SK-N-DZ (cell line): ENCODE measurements at regions not wholly inside any gene's neighbourhood (a gene's known extent, or its start where the extent isn't known, plus 50 kb on each side); places are given as distances from the start of the nearest gene placed in this dataset.

Experiments used
- DNase-seq: peaks from one replicate; pipeline ENCODE4 v3.0.0-alpha.2; 2015; ENCODE audit warnings: low spot score

DNA sequence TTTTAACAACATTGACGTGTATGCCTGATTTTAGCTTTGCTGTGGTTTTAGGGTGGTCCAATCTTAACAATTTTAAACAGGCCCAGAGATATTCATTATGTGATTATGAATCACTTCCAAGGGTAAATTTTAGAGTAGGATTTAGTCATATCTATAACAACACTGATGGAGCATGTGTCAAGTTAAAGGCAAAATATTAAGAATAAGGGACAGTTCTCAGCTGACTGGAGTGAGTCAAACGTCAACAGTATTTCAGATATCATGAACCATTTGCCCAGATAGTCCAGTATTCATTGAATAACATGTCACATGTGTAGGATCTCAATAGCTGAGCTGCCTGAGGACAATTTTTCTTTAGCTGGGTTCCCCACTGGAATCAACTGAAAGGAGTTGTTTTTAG is 61.3 kb upstream of the VCX2 start:
- no peak for DNase-seq

DNA sequence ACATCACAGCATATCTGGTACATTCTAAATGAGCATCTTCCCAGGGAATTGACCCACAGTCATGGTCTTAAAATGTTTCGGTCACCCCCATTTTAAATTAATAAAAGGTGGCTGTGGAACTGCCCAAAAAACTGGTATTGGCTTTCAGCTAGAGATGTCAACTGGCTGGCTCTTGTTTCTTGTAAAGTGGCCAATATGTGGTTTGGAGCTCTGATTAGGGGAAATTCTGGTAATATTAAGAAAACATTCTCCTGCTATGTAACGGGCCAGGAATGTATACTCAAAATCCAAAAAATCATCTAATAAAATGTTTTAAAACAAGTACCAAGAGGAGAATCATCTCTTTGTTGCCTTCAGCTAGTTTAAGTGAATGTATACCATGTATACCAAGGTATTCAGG is 62.0 kb upstream of the VCX2 start:
- no peak for DNase-seq

GRCh38 chrX:8235026-8235425 is 64.0 kb upstream of the VCX2 start:
- DNase-seq, result no peak

DNA sequence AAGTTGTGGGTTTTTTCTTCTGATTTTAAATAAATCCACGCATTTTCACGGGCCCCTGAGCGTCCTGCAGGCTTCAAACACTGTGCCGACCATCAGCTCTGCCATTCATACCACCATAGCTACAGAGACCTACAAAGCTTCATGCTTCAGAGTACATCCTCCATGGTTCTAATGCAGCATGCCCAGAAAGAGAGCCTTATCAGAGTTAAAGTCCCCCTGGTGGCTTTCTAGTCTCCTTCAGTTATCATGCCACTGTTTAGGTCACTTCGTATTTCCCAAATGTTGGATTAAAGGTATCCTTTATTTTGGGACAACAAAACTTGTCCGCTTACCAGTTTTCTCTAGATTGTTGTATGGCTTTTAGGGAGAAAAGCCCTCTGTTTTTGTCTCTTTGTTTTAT is 66.7 kb upstream of the VCX2 start:
- DNase-seq, result peak; percentile 17

DNA sequence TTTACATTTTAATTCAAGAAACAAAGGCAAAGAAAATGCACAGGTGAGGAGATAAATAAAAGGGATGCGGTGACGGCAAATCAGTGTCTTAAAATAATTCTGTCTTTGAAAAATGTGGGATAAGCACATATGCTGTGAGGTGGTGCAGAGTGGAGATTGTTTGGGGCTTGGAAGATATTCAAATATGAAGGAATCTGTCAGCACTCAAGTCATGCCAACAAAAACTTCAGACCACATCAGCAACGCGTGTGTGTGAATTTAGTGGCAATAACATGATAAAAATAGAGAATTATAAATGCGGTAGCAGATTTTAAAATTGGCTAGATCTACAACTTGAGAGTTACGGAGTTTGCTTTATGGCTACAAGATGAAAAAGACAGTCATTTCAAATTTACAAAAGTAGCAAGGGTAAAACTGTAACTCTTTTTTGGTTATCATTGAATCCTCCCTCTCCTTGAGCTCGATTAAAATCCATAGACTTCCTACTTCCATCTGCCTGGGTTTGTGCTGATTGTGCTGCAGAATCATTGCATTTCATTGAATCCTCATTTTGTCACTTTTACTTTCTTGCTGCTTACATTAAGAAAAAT is 71.5 kb upstream of the VCX2 start:
- DNase-seq, result no peak

- DNase-seq, result no peak
Measured at GRCh38 chrX:8244301-8244700, 73.2 kb upstream of the VCX2 start.

DNA sequence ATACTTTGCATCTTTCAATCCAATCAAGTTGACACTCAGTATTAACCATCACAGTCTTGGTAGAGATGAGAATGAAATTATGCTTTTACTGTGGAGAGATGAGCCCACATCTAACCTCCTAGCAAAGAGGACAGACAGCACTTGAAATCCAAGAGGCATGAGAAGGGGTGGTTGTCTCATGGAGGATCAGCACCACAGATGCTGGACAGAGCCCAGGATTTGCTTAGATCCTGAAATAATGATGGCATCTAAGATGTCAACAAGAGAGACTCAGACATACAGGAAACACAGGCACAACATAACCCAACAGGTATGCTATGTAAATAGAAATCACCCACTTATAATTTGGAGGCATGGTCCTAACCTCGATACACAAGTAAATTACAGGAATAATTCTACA is 74.3 kb upstream of the VCX2 start:
- DNase-seq, result no peak

- DNase-seq, result no peak
Measured at GRCh38 chrX:8253096-8253495, 82.0 kb upstream of the VCX2 start.

DNA sequence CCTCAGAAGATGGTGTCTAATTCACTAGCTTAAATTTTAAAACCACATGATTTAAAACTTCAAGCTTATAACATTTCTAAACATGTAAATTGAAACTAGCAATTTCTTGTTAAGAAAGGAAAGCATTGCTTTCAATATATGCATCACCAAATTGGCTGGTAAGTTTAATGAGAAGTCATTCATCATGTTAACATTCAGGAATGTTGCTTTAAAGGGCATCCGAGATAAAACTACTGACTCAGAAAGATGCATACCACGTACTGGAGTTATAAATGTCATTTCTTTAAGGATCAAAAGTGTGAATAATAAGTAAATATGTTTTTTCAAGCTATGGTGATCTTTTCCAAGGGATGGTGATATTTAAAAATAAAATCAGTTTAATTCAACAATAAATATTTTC is 83.3 kb upstream of the VCX2 start:
- no peak for DNase-seq

GRCh38 chrX:8272821-8273220 is 101.8 kb upstream of the VCX2 start:
- no peak for DNase-seq

GRCh38 chrX:8273451-8273895 is 102.4 kb upstream of the VCX2 start:
- DNase-seq, result no peak

DNA sequence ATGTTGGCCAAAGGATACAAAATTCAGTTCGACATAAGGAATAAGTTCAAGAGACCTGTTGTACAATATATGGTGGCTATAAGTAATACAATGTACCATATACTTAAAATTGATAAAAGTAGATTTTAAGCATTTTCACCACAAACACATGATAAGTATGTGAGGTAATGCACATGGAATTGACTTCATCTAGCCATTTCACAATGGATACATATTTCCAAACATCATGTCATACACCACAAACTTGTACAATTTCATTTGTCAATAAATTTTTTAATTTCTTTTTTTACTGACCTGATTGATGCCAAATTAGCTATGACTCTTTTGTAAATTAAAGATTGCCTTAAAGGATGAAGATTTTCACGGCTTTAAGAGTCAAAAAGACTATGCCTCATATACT is 103.1 kb upstream of the VCX2 start:
- no peak for DNase-seq

GRCh38 chrX:8278557-8278956 is 107.5 kb upstream of the VCX2 start:
- no peak for DNase-seq

- no peak for DNase-seq
Measured at GRCh38 chrX:8279323-8279722, 108.3 kb upstream of the VCX2 start.

DNA sequence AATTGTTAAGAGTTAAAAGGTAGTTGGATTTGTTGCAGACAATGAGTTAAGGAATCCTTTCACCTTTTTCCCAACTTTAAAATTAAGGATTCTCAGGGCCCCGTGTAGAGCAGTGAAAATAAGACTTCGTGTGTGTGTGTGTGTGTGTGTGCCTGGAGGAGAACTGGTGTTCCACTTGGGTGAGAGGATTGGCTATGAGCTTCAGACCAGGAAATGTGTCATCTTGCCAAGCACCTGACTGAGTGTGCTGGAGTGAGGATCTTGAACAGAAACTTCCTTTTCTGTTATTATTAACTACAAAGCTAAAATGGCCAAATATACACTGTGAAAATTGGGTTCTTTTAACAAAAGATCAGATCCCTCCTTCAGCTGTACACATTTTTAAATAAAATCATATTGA is 113.1 kb upstream of the VCX2 start:
- no peak for DNase-seq

GRCh38 chrX:8288590-8288989 is 117.5 kb upstream of the VCX2 start:
- no peak for DNase-seq

- no peak for DNase-seq
Measured at GRCh38 chrX:8289523-8289922, 118.5 kb upstream of the VCX2 start.

GRCh38 chrX:8297766-8298165 is 126.7 kb upstream of the VCX2 start:
- no peak for DNase-seq

DNA sequence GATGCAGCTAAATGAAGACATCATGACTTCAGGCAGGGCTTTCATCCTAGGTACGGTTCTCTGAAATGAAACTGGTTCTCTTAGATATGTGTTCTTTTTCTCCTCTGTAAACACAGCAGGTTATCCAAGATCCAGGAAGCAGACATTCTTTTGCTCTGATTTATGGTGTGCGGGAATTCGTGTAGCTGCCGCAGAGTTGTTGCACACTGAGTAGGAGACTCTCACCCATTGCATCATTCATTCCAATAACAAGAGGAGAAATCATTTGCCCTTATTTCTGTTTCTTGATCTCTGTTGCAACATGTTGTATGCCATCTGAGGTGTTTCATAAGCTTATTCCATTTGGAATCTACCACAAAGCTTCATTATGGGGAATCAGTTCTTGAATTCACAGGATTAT is 133.6 kb upstream of the VCX2 start:
- no peak for DNase-seq

GRCh38 chrX:8305350-8305749 is 134.3 kb upstream of the VCX2 start:
- DNase-seq, result peak; percentile 15

DNA sequence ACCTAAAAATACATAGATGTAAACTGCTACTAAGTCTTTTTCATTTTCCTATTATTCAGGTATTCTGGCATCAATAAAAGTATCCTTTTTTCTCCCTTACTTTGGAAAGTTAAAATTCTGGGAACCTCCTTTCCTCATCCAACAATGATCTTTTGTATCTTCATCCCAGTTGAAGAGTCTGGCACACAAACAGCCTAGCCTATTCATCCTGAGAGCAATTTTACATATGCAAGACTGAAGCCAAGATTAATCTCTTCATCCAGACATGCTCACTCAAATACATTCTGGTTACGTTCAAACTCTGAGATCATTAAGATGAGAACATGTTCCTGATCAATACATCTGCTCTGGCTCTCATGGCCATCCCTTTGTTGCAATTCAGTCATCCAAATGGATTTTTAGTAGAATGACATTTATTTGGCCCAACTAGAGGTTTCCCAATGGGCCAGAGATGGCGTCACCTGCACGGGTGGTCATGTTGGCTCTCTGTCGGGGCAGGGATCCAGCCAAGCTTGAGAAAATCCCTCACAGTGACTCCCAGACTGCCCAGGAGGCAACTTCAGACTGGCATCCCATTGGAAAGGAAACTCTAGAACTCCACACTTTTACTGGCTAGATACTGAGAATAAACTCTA is 135.3 kb upstream of the VCX2 start:
- DNase-seq, result no peak

DNA sequence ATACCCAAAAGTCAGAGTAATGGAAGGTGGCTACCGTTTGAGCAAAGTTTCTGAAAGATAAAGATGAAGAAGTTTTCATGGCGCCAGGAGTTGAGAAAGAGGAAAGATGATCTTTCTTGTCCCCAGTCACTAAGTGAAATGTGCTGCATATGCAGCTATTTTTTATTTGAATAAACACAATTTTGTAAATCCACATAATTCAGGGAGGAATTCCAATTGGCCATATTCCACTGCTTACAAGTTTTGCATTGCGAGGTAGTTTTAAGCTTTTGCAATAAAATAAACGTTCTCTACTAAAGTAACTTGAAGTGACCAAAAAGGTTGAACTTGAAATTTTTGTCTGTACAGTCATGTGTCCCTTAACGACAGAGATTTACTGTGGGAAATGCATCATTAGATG is 139.3 kb upstream of the VCX2 start:
- DNase-seq, result no peak

DNA sequence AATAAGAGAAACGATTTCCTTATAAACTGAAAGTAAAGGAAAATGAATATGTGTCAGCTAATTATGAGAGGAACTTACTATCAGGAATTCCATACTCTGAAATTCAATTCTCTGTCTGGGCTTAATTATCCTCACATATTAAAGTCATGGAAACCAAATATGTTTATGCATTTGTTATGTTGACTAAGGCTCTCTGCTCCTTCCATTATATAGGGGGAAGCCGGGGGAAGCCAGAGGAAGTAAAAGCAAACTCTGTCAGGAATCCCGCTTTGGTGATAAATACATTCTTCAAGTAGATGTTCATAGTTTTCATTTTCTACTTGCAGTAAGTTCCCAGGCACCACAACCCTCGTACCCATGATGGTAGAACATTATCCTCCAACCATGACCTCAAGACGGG is 142.8 kb upstream of the VCX2 start:
- DNase-seq, result no peak

DNA sequence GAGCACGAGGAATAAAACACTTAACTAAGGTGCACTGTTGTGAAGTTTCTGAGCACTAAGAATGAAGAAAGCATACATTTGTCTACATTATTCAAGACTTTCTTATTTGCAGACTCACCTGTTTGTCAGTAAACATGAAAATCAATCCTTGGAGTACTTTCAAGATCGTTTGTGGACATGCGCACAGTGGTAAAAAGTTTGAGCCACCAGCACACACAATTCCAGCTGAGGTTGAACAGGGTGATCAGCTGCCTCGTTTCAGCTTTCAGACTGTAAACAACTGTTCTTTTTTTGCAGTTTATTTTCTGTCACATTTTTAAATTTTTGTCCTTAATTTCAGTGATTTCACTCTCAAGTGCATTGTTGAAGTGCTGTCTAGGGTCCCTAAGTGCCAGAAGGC is 143.8 kb upstream of the VCX2 start:
- no peak for DNase-seq
